A673 (cell line): ENCODE measurements at regions not wholly inside any gene's neighbourhood (a gene's known extent, or its start where the extent isn't known, plus 50 kb on each side); places are given as distances from the start of the nearest gene placed in this dataset.

Experiments
- EZH2 ChIP-seq: fragments of 200-600 bp; sonication (generic); IDR thresholded peaks from 2 replicates; pipeline ENCODE4 v1.6.1; 2017; ENCODE audit warnings: borderline replicate concordance, low read depth, mild to moderate bottlenecking, mixed read lengths, antibody characterized with exemption, low read length; ENCODE audit not compliant: poor library complexity, severe bottlenecking
- TF ChIP-seq, protein P1 (sequence below): fragments of 300-800, 200-600 bp; sonication (generic); conservative IDR thresholded peaks from 2 replicates; pipeline ENCODE4 v1.5.1; 2017; ENCODE audit warnings: low read depth, mild to moderate bottlenecking, antibody characterized with exemption, low read length, moderate library complexity, mixed read lengths

DNA sequence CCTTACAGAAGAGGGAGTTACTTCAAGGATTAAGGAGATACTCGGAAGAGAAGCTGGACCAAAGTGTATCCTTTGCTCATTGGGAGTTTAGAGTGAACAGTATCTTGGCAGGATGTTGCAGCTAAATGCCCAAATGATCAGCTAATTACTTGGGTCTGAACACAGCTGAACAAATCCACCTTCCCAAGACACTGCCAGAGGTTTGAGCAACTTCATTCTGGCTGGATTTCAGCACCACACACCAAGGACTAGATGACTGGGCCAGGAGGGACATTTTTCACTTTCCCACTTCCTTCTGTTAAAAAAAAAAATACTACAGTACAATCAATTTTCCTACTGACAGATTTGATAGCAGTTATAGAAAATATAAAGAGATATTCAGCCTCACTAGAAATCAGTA, 324.6 kb downstream of the MID1IP1 start:
- TF ChIP-seq, protein P1, sequence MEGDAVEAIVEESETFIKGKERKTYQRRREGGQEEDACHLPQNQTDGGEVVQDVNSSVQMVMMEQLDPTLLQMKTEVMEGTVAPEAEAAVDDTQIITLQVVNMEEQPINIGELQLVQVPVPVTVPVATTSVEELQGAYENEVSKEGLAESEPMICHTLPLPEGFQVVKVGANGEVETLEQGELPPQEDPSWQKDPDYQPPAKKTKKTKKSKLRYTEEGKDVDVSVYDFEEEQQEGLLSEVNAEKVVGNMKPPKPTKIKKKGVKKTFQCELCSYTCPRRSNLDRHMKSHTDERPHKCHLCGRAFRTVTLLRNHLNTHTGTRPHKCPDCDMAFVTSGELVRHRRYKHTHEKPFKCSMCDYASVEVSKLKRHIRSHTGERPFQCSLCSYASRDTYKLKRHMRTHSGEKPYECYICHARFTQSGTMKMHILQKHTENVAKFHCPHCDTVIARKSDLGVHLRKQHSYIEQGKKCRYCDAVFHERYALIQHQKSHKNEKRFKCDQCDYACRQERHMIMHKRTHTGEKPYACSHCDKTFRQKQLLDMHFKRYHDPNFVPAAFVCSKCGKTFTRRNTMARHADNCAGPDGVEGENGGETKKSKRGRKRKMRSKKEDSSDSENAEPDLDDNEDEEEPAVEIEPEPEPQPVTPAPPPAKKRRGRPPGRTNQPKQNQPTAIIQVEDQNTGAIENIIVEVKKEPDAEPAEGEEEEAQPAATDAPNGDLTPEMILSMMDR: no peak
- TF ChIP-seq EZH2: no peak
